ENCODE measurements at regions not wholly inside any gene's neighbourhood (a gene's known extent, or its start where the extent isn't known, plus 50 kb on each side); places are given as distances from the start of the nearest gene placed in this dataset.

DNA sequence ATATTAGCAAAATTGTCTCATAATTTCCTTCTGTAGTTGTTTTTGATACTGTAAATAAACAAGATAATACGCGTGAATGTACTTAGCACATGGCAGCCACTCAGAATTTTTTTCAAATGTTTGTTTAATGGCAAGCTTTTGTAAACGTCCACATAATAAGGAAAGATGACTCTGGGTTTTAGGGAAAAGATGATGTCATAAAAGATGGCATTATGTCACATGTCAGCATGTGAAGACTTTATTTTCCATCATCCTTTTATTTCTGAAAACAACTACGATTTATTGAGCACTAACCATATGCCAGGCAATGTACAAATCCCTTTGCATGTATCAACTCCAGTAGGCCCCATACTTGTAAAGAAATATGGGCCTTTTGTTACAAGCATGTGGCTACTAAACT lies 139.9 kb downstream of the C11orf91 start:
- no peak overlapping the region for H3K9ac ChIP-seq (ENCODE audit: low read length in 3 of 3)
- H3K27me3 ChIP-seq (ENCODE audit: control insufficient read depth, insufficient read depth, low read length) = no peaks in the 10 kb centered on the region
- intact Hi-C loops (cut with DNase I) = no loop called here
- DNase-seq (no peak), FAIRE-seq (no peak)
- H3K9me3 ChIP-seq (ENCODE audit: control insufficient read depth in 2 of 3, insufficient read depth in 1 of 3, low read length in 3 of 3) = no peaks in the 10 kb centered on the region
- H3K4me1 ChIP-seq (ENCODE audit: control insufficient read depth in 2 of 3, insufficient read depth in 2 of 3, low read depth in 1 of 3, low read length in 3 of 3) = no peaks in the 10 kb centered on the region
- H3K4me3 ChIP-seq (ENCODE audit: low read length in 3 of 3) = no peak overlapping the region
- no peaks in the 10 kb centered on the region for H3K36me3 ChIP-seq (ENCODE audit: control insufficient read depth in 2 of 3, insufficient read depth in 3 of 3, low read length in 3 of 3)
- TF ChIP-seq, protein P1, sequence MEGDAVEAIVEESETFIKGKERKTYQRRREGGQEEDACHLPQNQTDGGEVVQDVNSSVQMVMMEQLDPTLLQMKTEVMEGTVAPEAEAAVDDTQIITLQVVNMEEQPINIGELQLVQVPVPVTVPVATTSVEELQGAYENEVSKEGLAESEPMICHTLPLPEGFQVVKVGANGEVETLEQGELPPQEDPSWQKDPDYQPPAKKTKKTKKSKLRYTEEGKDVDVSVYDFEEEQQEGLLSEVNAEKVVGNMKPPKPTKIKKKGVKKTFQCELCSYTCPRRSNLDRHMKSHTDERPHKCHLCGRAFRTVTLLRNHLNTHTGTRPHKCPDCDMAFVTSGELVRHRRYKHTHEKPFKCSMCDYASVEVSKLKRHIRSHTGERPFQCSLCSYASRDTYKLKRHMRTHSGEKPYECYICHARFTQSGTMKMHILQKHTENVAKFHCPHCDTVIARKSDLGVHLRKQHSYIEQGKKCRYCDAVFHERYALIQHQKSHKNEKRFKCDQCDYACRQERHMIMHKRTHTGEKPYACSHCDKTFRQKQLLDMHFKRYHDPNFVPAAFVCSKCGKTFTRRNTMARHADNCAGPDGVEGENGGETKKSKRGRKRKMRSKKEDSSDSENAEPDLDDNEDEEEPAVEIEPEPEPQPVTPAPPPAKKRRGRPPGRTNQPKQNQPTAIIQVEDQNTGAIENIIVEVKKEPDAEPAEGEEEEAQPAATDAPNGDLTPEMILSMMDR (IDR thresholded peaks at IDR 0.05; ENCODE audit: borderline replicate concordance, extremely low read depth, insufficient read depth) = no peak
- no peak overlapping the region for H3K27ac ChIP-seq (ENCODE audit: low read depth in 2 of 2, low read length in 2 of 2)

DNA sequence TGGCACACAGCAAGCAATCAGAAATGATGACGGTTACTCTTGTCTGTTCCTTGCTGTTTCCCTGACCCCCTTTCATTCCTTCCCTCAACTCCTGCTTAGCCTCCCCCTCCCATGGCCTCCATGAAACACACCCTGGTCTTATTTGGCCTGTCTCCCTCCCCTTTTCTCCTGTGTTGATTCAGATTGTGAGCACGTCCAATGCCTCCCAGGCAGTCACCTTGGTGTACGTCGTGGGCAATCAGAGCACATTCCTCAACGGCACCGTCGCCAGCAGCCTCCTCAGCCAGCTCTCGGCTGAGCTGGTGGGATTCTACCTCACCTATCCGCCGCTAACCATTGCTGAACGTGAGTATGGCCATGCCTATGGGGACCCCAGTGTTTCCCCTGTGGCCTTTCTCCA lies 141.1 kb downstream of the C11orf91 start:
- FAIRE-seq (no peak), DNase-seq (no peak)
- TF ChIP-seq, protein P1 (IDR thresholded peaks at IDR 0.05; ENCODE audit: borderline replicate concordance, extremely low read depth, insufficient read depth) = no peak
- no peaks in the 10 kb centered on the region for H3K9me3 ChIP-seq (ENCODE audit: control insufficient read depth in 2 of 3, insufficient read depth in 1 of 3, low read length in 3 of 3)
- no peak overlapping the region for H3K27ac ChIP-seq (ENCODE audit: low read depth in 2 of 2, low read length in 2 of 2)
- H3K36me3 ChIP-seq (ENCODE audit: control insufficient read depth in 2 of 3, insufficient read depth in 3 of 3, low read length in 3 of 3) = no peaks in the 10 kb centered on the region
- H3K4me3 ChIP-seq (ENCODE audit: low read length in 3 of 3) = no peak overlapping the region
- no peak overlapping the region for H3K9ac ChIP-seq (ENCODE audit: low read length in 3 of 3)
- H3K27me3 ChIP-seq (ENCODE audit: control insufficient read depth, insufficient read depth, low read length) = no peaks in the 10 kb centered on the region
- H3K4me1 ChIP-seq (ENCODE audit: control insufficient read depth in 2 of 3, insufficient read depth in 2 of 3, low read depth in 1 of 3, low read length in 3 of 3) = no peaks in the 10 kb centered on the region
- intact Hi-C loops (cut with DNase I) = no loop called here

GRCh38 chr11:33558097-33558496 lies 142.5 kb downstream of the C11orf91 start:
- no peaks in the 10 kb centered on the region for H3K27me3 ChIP-seq (ENCODE audit: control insufficient read depth, insufficient read depth, low read length)
- no peak overlapping the region for H3K9ac ChIP-seq (ENCODE audit: low read length in 3 of 3)
- no peak overlapping the region for H3K27ac ChIP-seq (ENCODE audit: low read depth in 2 of 2, low read length in 2 of 2)
- intact Hi-C loops (cut with DNase I) = no loop called here
- H3K4me3 ChIP-seq (ENCODE audit: low read length in 3 of 3) = no peak overlapping the region
- no peak for FAIRE-seq
- H3K9me3 ChIP-seq (ENCODE audit: control insufficient read depth in 2 of 3, insufficient read depth in 1 of 3, low read length in 3 of 3) = no peaks in the 10 kb centered on the region
- H3K4me1 ChIP-seq (ENCODE audit: control insufficient read depth in 2 of 3, insufficient read depth in 2 of 3, low read depth in 1 of 3, low read length in 3 of 3) = no peaks in the 10 kb centered on the region
- TF ChIP-seq, protein P1 (IDR thresholded peaks at IDR 0.05; ENCODE audit: borderline replicate concordance, extremely low read depth, insufficient read depth) = no peak
- H3K36me3 ChIP-seq (ENCODE audit: control insufficient read depth in 2 of 3, insufficient read depth in 3 of 3, low read length in 3 of 3) = no peaks in the 10 kb centered on the region
- DNase-seq = no peak

GRCh38 chr11:33557201-33557600 lies 143.4 kb downstream of the C11orf91 start:
- Histone ChIP-seq H3K36me3 (ENCODE audit: control insufficient read depth in 2 of 3, insufficient read depth in 3 of 3, low read length in 3 of 3) (no peaks in the 10 kb centered on the region), H3K4me1 (ENCODE audit: control insufficient read depth in 2 of 3, insufficient read depth in 2 of 3, low read depth in 1 of 3, low read length in 3 of 3) (no peaks in the 10 kb centered on the region), H3K9ac (ENCODE audit: low read length in 3 of 3) (no peak overlapping the region), H3K27ac (ENCODE audit: low read depth in 2 of 2, low read length in 2 of 2) (no peak overlapping the region), H3K27me3 (ENCODE audit: control insufficient read depth, insufficient read depth, low read length) (no peaks in the 10 kb centered on the region), H3K4me3 (ENCODE audit: low read length in 3 of 3) (no peak overlapping the region), H3K9me3 (ENCODE audit: control insufficient read depth in 2 of 3, insufficient read depth in 1 of 3, low read length in 3 of 3) (no peaks in the 10 kb centered on the region)
- TF ChIP-seq, protein P1 (IDR thresholded peaks at IDR 0.05; ENCODE audit: borderline replicate concordance, extremely low read depth, insufficient read depth) = no peak
- intact Hi-C loops (cut with DNase I) = no loop called here
- DNase-seq (no peak), FAIRE-seq (no peak)
